C4-2B (cell line): ENCODE measurements at regions not wholly inside any gene's neighbourhood (a gene's known extent, or its start where the extent isn't known, plus 50 kb on each side); places are given as distances from the start of the nearest gene placed in this dataset.
"Not testable (repeated sequence)": the region's sequence is repeated elsewhere in the genome, so short reads cannot be mapped to it uniquely, and the experiment has no call there.

Source experiments
- H3K27ac ChIP-seq: fragments of 450-650 bp; 2 replicates; pipeline ENCODE4 v1.5.1; 2017
- CTCF ChIP-seq: fragments of 450-650 bp; conservative IDR thresholded peaks from 2 replicates; pipeline ENCODE4 v1.5.1; 2017; ENCODE audit warnings: mild to moderate bottlenecking
- ZFX ChIP-seq: fragments of 450-650 bp; IDR thresholded peaks from 2 replicates; pipeline ENCODE4 v1.6.1; 2017

- TF ChIP-seq ZFX (no peak), CTCF (no peak)
- no peak overlapping the region for H3K27ac ChIP-seq
These were observed 163.7 kb upstream of the RMP24 start for GRCh38 chr18:35808796-35809195.

GRCh38 chr18:35810520-35810919 is 162.0 kb upstream of the RMP24 start:
- TF ChIP-seq ZFX (no peak), CTCF (no peak)
- H3K27ac ChIP-seq: no peak overlapping the region

- TF ChIP-seq ZFX (no peak), CTCF (no peak)
- no peak overlapping the region for H3K27ac ChIP-seq
These were observed 160.6 kb upstream of the RMP24 start for GRCh38 chr18:35811896-35812295.

- not testable (repeated sequence) for H3K27ac ChIP-seq
These were observed 157.5 kb upstream of the RMP24 start for GRCh38 chr18:35815011-35815410.

GRCh38 chr18:35816003-35816402 is 156.5 kb upstream of the RMP24 start:
- TF ChIP-seq CTCF (no peak), ZFX (no peak)
- H3K27ac ChIP-seq: no peak overlapping the region

- no peak for TF ChIP-seq ZFX
- TF ChIP-seq CTCF: no peak
- no peak overlapping the region for H3K27ac ChIP-seq
These were observed 154.7 kb upstream of the RMP24 start for GRCh38 chr18:35817604-35818352.

- no peak for TF ChIP-seq ZFX
- no peak for TF ChIP-seq CTCF
- no peak overlapping the region for H3K27ac ChIP-seq
These were observed 154.2 kb upstream of the RMP24 start for GRCh38 chr18:35818353-35818667.

GRCh38 chr18:35822413-35822812 is 150.1 kb upstream of the RMP24 start:
- no peak overlapping the region for H3K27ac ChIP-seq
- TF ChIP-seq ZFX: no peak
- TF ChIP-seq CTCF: no peak
